ENCODE measurements at regions not wholly inside any gene's neighbourhood (a gene's known extent, or its start where the extent isn't known, plus 50 kb on each side); places are given as distances from the start of the nearest gene placed in this dataset.

GRCh38 chrX:36501169-36501702 lies 506.9 kb upstream of the FAM47C start:
- Histone ChIP-seq H3K27me3 (no peaks in the 10 kb centered on the region), H3K4me1 (ENCODE audit: low read depth) (no peaks in the 10 kb centered on the region), H3K36me3 (no peaks in the 10 kb centered on the region), H3K9me3 (ENCODE audit: low read depth) (no peaks in the 10 kb centered on the region), H3K4me3 (no peak overlapping the region), H3K27ac (no peak overlapping the region)
- no peak for TF ChIP-seq CTCF (IDR thresholded peaks at IDR 0.05; ENCODE audit: low read depth, low read length)
- no peak for DNase-seq (ENCODE audit: low read depth in 1 of 2, low spot score in 1 of 2)

DNA sequence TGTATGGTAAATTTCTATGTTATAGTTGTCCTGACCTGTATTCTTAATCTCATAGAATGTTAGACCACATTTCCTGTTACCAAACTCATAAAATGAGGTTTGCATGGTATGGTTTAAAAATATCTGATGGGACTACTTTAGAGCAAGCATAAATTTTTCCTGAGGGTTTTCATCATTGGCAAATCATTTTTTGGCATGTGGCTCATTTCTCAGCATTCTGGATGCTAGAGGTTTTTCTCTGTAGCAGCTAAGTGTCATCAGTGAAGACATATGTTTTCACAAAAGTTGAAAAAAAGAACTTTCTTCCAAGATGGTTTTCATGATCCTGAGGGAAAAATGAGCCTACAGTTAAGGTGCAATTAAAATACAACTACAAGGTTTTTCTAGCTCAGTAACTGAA lies 503.5 kb upstream of the FAM47C start:
- DNase-seq (ENCODE audit: low read depth in 1 of 2, low spot score in 1 of 2) = no peak
- Histone ChIP-seq H3K4me3 (no peak overlapping the region), H3K27ac (no peak overlapping the region), H3K27me3 (no peaks in the 10 kb centered on the region), H3K4me1 (ENCODE audit: low read depth) (no peaks in the 10 kb centered on the region), H3K36me3 (no peaks in the 10 kb centered on the region), H3K9me3 (ENCODE audit: low read depth) (no peaks in the 10 kb centered on the region)
- no peak for TF ChIP-seq CTCF (IDR thresholded peaks at IDR 0.05; ENCODE audit: low read depth, low read length)

GRCh38 chrX:36508042-36508441 lies 500.1 kb upstream of the FAM47C start:
- no peak overlapping the region for H3K4me3 ChIP-seq
- H3K9me3 ChIP-seq (ENCODE audit: low read depth) = no peaks in the 10 kb centered on the region
- no peaks in the 10 kb centered on the region for H3K4me1 ChIP-seq (ENCODE audit: low read depth)
- no peaks in the 10 kb centered on the region for H3K27me3 ChIP-seq
- TF ChIP-seq CTCF (IDR thresholded peaks at IDR 0.05; ENCODE audit: low read depth, low read length) = no peak
- no peak overlapping the region for H3K27ac ChIP-seq
- no peak for DNase-seq (ENCODE audit: low read depth in 1 of 2, low spot score in 1 of 2)
- H3K36me3 ChIP-seq = no peaks in the 10 kb centered on the region

- no peak for TF ChIP-seq CTCF (IDR thresholded peaks at IDR 0.05; ENCODE audit: low read depth, low read length)
- DNase-seq (ENCODE audit: low read depth in 1 of 2, low spot score in 1 of 2) = no peak
- no peaks in the 10 kb centered on the region for H3K9me3 ChIP-seq (ENCODE audit: low read depth)
- H3K36me3 ChIP-seq = no peaks in the 10 kb centered on the region
- H3K4me3 ChIP-seq = no peak overlapping the region
- H3K27me3 ChIP-seq = no peaks in the 10 kb centered on the region
- H3K27ac ChIP-seq = no peak overlapping the region
- no peaks in the 10 kb centered on the region for H3K4me1 ChIP-seq (ENCODE audit: low read depth)
Observed at GRCh38 chrX:36510736-36511135, 497.4 kb upstream of the FAM47C start.

- no peak overlapping the region for H3K27ac ChIP-seq
- no peak for DNase-seq (ENCODE audit: low read depth in 1 of 2, low spot score in 1 of 2)
- TF ChIP-seq CTCF (IDR thresholded peaks at IDR 0.05; ENCODE audit: low read depth, low read length) = no peak
- H3K36me3 ChIP-seq = no peaks in the 10 kb centered on the region
- no peaks in the 10 kb centered on the region for H3K9me3 ChIP-seq (ENCODE audit: low read depth)
- H3K4me3 ChIP-seq = no peak overlapping the region
- H3K27me3 ChIP-seq = no peaks in the 10 kb centered on the region
- no peaks in the 10 kb centered on the region for H3K4me1 ChIP-seq (ENCODE audit: low read depth)
Observed at GRCh38 chrX:36528661-36529060, 479.5 kb upstream of the FAM47C start.

DNA sequence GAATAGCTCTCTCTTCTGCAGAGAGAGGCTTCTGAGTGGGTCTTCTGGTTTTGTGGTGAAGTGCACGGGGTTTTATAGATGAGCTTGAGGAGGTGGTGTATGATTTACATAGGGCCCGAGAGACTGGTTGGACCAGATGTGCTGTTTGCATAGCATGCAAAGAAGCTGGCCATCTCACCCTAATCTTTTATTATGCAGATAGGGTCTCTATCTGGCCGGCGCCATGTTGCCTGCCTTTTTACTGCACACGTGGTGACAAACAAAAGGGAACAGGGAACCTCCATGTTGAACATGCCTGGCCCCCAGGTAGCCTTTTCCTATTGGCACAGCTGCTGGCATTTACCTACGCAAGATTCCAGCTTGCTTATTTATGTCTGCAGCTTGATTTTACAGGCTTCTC lies 473.3 kb upstream of the FAM47C start:
- Histone ChIP-seq H3K36me3 (no peaks in the 10 kb centered on the region), H3K27me3 (no peaks in the 10 kb centered on the region), H3K27ac (no peak overlapping the region), H3K4me3 (no peak overlapping the region), H3K4me1 (ENCODE audit: low read depth) (no peaks in the 10 kb centered on the region), H3K9me3 (ENCODE audit: low read depth) (no peaks in the 10 kb centered on the region)
- no peak for TF ChIP-seq CTCF (IDR thresholded peaks at IDR 0.05; ENCODE audit: low read depth, low read length)
- DNase-seq (ENCODE audit: low read depth in 1 of 2, low spot score in 1 of 2) = no peak

Measured in cardiac muscle cell (in vitro differentiated cells and primary cell).